HUDEP-2 (cell line): ENCODE measurements at regions not wholly inside any gene's neighbourhood (a gene's known extent, or its start where the extent isn't known, plus 50 kb on each side); places are given as distances from the start of the nearest gene placed in this dataset.

Experiments used
- DNase-seq, 76 experiments: peaks; one replicate each; lab custom pipeline; 2025; ENCODE audit not compliant: unreplicated experiment in 76 of 76; lab: John Stamatoyannopoulos, UW

DNA sequence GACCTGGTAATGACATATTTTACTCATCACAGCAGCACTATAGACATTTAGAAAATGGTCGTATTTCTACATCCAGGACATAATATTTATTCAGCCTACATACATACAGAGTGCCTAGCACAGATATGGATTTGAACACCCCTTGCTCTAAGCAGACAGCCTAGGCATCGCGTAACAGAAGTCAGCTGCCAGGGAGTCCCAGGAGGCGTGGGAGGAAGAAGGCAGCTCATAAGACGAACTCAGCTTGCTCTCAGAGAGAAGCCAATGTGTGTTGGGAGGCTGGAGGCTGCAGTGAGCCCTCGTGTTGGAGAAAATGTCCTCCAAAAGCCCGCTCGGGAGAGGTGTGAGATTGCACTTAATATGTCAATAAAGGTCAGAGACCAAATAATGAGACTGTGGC, 131.6 kb downstream of the BCOR start:
- no peak for DNase-seq

DNA sequence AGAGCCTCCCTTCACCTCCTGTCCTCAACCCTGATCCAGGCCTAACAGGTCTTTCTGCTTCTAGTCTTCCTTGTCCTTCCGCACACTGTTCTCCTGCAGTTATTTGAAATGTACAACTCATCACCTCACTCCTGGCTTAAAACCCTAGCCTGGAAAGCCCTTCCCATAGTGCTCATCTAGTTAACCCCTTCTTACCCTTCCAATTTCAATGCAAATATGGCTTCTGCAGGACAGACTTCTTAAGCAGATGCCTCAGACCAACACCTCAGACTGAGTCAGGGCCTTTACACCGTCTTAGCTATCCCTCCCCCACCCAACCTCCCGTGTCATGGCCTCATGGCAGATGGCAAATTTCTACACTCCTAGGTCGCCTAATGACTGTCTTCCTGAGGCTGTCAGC, 130.4 kb downstream of the BCOR start:
- DNase-seq, result no peak

DNA sequence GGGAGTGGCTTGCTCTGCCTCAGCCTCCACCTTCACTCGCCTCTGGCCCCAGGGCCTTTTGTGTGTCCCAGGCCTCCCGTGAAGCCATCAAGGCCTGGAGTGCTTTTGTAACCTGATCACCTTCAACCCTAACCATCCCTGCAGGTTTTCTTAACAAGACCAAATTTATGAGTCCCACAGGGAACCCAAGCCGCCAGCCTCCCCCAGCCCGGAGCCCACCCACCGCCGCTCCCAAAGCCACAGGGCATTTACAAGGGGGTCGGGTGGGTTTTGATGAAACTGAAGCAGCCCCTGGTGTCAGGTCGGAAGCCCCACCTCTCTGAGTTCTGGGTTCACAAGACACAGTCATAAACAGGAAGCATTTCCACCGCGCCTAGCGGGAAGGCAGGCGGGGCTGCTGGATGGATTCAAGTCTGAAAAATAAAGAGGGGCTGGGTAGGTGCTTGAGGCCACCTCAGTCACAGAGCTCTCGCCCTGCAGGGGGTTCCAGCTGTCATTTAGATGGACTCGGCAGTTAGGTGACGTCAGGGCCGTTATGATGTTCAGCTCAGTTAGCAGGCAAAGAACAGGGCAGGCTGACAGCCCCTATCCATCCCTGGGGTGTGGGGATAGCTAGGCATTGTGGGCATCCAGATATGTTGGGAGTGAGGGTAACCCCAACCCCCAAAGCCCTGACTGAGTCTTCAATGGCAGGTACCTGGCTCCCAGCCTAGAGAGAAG, 128.5 kb downstream of the BCOR start:
- no peak for DNase-seq

DNA sequence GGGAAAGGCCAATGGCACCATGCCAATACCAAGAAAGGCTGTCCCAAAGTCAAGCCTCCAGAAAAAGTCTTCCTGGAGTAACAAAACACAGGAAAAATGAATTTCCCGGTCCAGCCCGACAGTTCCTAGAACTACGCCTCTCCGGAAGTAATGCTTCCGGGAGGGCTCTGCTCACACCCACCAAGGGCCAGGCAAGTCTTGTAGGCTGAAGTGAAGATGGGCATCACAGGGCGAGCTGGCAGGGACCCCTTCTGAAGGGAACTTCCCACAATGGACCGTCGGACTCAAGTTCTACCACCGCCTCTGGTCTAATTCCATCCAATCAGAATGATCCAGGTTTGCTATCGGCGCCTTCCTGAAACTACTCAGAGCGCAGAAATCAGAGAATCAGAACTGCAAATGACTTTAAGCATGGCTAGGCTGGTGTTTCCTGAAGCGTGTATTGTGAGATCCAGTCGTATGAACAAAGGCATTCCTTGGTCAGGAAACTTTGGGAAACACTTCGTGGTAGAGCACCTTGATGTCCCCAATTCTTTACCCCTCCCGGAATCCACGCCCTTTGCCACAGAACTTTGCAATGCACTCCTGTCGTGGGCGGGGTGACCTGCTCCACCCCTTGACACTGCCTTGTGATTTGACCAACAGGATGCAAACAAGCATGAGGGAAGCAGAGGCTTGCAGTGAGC, 127.8 kb downstream of the BCOR start:
- no peak for DNase-seq

DNA sequence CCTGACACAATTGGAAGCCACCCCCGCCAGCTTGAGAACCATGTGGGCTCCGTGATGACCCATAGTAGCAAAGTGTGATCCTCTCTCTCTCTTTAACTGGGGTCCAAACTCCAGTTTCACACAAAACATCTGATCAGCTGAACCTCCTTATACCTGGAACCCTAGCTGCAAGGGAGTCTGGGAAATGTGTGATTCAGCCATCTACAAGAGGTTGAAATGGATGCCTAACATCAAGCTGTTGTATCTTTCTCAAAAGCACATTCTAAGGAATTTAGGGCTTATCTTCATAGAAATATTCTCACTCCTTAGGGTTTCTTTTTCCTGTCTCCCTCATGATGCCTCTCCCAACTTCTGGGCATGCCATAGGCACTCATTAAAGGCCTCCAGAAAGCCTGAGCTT, 126.0 kb downstream of the BCOR start:
- no peak for DNase-seq

DNA sequence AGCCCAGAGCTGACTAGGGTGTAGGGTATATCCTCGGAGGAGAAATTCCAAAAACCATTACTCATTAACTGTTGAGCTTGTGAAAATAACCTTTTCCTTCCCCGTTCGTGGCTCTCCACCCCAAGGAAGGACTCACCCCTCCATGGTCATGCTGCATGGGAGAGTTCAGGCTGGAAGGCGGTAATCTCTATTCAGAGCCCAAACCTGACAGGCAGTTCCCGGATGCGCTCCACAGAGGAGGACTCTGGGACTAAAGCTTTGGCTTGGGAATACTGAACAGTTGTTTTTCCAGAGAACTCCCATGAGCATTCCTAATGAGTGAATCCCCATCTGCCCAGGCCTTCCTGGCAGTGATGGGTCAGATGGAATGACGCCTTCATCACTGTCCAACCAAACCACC, 125.4 kb downstream of the BCOR start:
- DNase-seq, result no peak

DNA sequence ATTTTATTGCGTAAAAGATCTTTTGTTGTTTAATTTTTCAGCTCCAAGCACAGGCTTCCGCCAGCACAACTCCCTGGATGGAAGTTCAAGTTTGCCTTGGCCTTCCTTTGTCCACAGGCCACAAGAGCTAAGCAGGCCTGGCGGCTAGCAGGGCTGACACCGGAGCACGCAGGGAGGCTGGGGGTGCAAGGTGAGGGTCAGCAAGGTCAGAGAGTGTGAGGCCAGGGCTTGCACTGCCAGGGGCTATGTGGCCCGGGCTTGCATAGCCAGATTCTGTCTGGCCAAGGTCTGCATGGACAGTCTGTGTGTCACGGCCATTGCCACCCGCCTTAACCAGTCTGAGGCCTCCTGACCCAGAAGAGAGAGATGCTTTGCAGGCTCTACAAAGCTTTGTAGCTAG, 123.9 kb downstream of the BCOR start:
- DNase-seq, result no peak

DNA sequence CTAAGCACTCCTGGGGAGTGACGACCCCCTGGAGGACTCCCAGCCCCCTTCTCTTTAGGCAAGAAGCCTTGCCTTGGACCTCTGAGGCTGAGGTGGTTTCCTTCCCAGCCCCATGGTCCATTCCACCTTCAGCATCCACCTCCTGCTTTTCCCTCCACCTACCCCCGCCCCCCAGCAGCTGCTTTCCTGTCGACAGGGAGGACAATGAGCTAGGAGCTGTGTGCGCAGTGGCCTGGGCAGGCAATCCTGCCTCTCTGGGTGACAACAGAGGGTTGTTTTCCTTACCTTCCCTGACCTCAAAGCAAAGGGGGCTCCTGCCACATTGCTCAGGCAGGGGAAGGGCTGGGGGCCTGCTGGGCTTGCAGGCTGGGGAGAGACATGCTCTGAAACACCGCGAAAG, 123.5 kb downstream of the BCOR start:
- no peak for DNase-seq

DNA sequence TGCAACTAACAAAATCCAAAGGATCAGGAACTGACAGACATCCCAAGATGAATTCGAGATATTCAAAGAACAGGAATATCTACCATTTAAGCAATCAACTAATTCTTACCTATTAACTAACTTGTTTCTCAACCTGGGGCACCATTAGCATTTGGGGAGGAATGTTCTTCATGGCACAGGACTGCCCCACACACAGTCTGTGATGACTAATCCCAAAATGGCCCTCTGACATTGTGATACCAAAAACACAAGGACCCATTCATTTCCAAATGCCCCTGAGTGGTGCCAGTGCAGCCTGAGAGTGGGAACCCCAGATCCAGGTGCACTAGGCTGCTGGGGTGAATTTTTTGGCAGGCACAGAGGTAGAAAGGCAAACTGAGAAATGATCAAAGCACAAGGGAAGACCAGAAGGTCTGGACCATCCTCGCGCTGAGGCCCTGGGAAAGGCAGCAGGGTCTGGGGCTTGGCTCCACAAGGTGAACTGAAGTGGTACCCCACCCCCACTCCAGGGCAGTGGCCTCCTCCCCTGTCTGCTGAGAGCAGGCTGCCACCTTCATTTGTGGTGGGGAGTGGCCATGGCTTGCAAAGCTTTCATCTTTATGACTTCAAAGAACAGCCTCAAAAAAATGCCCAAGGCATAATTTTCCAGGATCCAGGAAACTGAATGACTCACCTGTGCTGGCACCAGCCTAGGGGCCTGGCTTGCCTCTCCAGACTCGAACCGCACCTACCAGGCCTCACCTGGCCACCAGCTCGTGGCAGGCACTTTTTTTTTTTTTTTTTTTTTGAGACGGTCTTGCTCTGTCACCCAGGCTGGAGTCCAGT, 122.4 kb downstream of the BCOR start:
- no peak for DNase-seq

DNA sequence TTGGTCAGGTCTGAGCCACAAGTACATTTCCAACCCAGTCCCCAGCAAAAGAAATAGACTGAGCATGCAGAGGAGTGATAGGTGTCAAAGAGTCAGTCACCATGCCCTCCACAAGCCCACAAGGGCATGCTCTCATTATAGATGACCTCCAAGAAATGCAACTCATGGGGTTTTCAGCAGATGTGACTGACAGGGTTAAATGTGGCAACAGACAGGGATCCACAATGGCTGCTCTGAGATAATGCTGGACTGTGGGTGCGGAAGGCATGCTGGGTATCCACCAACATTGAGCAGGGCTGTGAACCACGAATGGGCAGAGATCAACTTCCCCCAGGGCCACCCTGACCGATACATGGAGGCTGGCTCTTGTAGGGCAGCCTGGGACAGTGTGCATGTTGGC, 115.8 kb downstream of the BCOR start:
- DNase-seq, result no peak

DNA sequence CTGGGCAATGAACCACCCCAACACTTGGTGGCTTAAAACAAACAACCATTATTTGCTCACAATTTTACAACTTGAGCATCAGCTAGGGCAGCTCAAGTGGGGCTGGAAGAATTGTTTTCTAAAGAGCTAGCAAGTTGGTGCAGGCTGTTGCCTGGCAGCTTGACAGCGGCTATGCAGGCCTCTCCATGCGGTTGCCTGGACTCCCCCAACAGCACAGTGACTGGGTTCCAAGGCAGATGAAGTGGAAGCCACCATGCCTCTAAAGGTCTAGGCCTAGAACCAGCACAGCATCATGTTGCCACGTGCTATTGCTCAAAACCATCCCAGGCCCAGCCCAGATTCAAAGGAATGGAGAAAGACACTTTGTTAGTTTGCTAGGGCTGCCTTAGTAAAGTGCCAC, 114.8 kb downstream of the BCOR start:
- DNase-seq, result no peak

DNA sequence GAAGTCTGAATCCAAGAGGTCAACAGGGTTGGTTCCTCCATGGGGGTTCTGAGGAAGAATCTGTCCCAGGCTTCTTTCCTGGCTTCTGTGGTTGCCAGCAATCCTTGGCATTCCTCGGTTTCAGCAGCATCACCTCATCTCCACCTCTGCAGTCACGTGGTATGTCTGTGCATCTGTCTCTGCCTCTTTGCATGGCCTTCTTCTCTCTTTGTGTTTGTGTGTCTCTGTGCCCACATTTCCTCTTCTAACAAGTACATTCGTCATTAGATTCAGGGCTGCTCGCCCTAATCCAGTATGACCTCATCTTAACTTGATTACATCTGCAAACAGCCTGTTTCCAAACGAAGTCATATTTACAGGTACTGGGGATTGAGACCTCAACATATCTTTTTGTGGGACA, 114.0 kb downstream of the BCOR start:
- DNase-seq, result no peak

DNA sequence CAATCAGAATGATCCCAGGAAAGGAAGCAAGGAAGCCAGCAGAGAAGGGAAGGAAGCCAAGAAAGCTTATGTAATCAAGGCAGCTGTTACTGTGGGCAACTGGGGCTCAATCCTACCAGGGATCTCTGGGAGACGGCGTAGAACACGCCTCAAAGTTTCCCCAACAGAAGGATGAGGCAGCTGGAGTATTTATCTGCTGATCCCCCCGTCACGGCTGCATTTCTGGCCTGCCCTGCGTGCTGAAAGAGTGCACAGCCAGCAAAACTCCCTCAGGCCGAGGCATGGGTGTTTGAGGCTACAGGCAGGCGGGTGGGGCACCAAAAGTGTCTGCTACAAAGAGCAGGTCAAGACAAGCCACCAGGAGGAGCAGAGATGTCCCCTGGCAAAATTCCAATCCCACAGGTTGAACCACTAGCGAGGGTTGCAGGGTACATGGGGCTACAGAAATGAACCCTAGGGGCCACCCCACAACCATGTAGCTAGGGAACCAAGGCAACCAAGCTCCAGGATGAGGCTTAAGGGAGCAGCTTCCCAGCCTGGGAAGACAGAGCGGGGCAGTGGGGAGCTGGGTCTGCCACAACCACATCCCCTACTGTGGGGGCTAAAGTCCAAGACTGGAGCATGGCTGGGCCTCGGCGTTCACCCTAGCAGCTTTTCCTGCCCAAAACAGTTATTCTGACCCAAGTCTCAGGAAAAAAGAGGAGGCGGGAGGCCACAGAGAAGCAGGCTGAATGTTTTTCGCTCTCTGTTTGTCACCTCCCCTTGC, 113.4 kb downstream of the BCOR start:
- DNase-seq, result peak in 14 of 76 experiments; percentile 0 to 35 (median 2)

DNA sequence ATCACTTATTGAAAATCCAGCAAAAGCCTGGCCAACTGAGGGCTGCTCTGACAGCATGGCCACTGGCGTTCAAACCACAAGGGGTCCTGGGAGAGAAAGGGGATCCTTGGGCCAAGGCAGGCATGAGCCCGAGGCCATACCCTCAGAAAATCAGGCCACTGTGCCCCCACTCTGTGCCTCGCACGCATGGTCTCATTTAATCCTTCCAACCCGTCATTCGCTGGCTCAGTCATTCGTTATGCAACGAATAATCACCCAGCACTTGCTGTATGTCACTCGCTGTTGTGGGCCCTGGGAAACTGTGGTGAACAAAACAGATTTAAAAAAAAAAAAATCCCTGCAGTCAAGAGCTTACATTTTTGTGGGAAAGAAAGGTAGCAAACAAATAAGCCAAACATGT, 112.7 kb downstream of the BCOR start:
- no peak for DNase-seq

DNA sequence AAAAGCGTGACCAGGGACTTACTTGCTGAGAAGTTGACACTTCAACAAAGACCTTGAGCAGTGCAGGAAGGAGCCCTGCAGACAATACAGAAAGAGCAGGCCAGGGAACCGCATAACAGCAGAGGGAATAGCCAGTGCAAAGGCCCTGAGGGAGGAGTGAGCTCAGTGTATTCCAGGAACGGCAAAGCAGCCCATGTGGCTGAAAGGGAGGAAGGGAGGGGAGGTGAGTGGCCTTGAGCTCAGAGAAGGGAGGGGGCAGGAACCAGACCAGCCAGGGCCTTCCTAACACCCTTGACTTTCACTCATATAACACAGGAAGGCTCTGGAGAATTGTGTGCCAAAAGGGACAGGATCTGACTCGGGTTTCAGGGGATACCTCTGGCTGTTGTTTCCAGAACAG, 112.2 kb downstream of the BCOR start:
- no peak for DNase-seq

DNA sequence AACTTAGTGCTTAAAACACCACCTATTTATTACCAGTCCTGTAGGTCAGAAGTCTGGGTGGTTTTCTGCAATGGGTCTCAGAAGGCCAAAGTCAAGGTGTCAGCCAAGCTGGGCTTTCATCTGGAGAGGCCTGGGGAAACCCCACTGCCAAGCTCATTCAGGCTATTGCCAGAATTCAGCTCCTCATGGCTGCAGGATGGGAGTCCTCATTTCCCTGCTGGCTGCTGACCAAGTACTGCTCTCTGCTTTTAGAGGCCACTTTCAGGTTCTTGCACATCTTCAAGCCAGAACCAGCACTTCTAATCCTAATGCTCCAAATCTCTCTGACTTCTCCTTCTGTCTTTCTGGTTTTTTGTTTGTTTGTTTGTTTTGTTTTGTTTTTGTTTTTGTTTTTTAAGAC, 109.3 kb downstream of the BCOR start:
- DNase-seq, result no peak

DNA sequence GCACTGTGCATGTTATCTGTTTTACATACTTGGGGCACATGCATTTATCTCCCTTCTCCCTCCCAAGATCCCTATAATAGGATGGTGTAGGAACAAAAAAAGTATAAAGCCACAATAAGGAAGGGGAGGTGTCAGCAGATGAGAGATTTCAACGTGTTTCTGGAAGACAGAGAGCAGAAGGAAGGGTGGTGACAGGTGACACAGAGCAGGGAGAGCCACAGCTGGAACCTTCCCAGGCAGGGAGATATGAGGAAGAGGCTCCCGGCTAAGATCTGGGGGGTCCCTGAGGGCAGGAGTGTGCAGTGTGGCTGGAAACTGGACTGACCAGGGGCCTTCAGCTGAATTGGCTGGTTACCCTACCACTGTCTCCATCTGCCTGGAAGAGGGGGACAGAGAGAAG, 107.4 kb downstream of the BCOR start:
- DNase-seq, result no peak

DNA sequence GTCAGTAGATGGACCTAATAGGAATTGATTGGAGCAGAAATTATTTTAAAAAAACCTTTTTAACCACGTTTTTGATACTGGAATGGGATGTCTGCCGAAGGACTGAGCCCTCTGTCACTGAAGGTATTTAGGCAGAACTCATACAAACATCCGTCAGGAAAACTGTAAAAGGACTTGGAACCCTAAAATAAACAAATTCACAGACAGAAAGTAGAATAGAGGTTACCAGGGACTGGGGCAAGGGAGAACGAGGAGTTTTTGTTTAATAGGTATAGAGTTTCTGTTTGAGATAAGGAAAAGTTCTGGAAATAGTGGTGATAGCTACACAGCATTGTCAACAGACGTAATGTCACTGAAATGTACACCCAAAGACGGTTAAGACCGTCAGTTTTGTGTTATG, 105.5 kb downstream of the BCOR start:
- DNase-seq, result no peak

DNA sequence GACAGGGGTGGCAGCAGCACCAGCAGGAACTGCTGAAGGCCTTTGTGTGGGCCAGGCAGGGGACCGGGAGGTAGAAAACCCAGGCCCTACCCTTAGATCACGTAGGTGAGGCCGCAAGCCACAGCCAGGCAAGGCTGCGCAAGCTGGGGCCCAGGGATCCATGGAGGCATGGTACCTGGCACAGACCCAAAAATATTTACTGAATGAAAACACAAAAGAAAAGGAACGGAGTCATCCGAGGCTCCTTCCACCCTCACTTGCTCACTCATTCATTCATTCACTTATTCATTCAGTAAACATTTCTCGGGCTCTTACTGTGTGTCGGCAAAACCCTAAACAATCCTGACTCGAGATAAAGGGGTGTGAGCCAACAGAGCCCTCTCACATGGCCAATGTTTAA, 102.3 kb downstream of the BCOR start:
- no peak for DNase-seq

DNA sequence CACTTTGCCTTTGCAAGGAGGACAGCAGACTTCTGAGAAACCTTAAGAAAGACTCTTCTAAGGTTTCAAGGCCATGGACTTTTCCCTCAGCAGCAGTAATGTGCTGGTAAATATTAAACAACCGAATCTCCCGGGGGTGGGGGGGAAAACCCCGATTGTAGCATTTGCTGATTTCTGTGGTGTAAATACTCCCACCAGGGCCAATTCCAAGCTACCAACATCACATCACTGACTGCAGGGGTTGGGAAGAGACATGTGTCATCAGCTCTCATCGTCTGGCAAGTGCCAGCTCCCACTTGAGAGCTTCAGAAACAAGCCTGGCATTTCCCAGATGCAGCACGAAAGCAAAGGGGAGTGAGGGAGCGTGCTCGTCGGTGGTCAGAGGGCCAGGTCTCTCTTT, 101.2 kb downstream of the BCOR start:
- DNase-seq, result no peak
